ENCODE measurements at regions not wholly inside any gene's neighbourhood (a gene's known extent, or its start where the extent isn't known, plus 50 kb on each side); places are given as distances from the start of the nearest gene placed in this dataset.

DNA sequence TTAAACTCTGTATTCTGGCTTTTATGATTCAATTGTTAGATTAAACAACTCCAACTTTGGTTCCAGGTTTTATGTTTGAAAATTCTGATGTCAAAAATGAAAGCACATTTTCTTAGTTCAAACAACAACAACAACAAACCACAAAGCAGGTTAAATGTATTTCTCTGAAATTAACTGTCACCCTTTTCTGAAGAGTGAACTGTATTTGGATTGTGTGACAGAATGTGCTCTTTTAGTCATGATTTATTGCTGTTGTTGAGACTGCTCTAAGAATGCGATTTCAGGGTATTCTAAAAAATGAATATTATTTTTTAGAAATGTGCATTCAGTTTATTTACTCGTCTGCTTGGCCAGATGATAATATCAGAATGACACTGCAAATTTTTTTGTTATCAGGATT, 144.1 kb downstream of the GNAI1 start:
- TF ChIP-seq EZH2 (IDR thresholded peaks at IDR 0.05; ENCODE audit: insufficient read depth, poor library complexity, severe bottlenecking) (no peak), EZH2phosphoT487 (IDR thresholded peaks at IDR 0.05; ENCODE audit: insufficient read depth, low read depth) (no peak)
